Fibroblast of skin of left biceps (primary cell): ENCODE measurements at regions not wholly inside any gene's neighbourhood (a gene's known extent, or its start where the extent isn't known, plus 50 kb on each side); places are given as distances from the start of the nearest gene placed in this dataset.
"Not testable (repeated sequence)": the region's sequence is repeated elsewhere in the genome, so short reads cannot be mapped to it uniquely, and the experiment has no call there.

Source experiments
- DNase-seq, 2 experiments: peaks; one replicate each; pipeline ENCODE4 v3.0.0-alpha.2; 2013; ENCODE audit warnings: low read depth in 2 of 2

DNA sequence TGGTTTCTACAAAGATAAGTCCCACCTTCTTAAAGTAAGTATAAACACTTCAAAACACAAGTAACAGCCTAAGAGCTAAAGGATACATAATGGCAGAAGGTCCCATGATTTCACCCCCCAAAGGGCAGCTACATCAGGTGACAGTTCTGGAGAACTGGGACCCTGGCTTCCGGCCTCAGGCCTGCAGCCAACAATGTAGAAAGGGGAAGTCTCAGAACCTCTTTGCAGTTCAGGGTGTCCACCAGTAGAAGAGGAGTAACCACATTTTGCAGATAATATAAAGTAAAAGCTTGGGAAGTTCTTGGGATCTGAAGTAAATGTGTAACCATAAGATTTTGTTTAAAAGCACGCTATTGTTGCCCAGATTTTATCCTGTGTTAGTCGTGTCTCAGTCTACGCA is 267.4 kb upstream of the VLDLR start:
- DNase-seq = no peak

DNA sequence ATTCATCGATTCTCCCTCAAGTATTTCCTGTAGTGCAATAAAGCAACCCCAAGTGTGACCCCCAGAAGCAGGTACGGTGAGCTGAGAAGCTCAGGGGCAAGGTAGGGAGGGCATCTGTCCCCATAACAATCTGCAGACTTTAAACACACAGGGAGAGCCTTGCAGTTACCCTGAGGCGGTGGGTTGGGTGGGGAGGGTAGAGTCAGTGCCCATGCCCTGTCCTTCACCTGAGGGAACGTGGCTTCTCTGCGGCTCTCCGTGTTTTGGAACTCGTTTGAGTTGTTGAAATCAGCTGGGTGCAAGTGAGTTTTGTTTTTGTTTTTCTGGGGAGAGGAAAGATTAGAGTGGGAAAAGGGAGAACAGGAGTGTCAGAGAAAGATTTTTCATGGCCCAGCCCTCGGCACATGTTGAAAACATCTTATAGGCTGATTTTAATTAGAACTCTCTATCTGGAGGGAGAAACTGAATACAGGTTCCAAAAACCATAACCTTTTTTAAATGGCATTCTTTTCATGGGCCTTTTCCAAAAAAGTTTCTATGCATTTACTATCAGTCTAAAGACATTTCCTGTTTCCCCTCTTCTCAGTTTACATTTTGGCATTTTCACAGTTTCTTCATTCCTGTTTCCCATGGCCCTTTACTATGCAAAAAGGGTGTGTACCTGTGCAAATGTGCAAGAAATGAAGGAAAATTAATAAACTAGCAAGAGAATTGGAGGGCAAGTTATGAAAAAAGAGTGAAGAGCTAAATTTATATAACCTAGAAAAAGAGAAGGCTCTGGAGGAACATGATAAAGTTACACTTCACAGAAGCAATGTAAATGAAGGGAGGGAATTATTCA is 266.5 kb upstream of the VLDLR start:
- DNase-seq = peak in 1 of 2 experiments; percentile 1

GRCh38 chr9:2355697-2355983 is 265.9 kb upstream of the VLDLR start:
- no peak for DNase-seq

DNA sequence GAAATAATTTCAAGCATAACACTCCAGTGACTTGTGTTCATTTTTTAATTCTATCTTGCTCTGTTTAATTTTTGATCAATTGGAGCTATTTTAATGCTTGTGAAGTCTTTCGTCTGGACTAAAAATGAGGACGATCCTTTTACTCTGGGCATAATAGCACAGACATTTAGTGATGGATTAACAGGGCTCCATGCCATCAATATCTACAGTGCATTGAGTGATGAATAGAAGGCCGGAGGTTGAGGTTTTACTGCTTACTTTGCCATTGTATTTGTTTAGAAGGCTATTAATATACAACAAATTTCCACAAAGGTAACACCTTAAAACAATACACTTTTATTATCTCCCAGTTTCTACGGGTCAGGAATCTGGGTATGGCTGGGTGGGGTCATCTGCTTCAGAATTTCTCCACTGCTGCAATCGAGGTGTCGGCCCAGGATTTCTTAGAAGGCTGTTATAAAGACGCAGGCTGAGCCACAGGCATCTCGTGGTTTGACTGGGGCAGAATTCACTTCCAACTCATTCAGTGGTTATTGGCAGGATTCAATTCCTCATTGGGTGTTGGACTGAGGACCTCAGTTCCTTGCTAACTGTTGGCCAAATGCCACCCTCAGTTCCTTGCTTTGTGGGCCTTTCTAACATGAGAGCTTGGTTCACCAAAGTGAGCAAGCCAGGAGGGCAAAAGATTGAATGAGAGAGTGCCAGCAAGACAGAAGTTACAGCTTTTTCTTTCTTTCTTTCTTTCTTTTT is 265.4 kb upstream of the VLDLR start:
- DNase-seq = peak in 1 of 2 experiments; percentile 1

- no peak for DNase-seq
Observed at GRCh38 chr9:2359891-2360471, 261.6 kb upstream of the VLDLR start.

- no peak for DNase-seq
Observed at GRCh38 chr9:2362150-2362549, 259.4 kb upstream of the VLDLR start.

GRCh38 chr9:2363138-2363745 is 258.3 kb upstream of the VLDLR start:
- DNase-seq = no peak

- DNase-seq = no peak
Observed at GRCh38 chr9:2363781-2364180, 257.8 kb upstream of the VLDLR start.

DNA sequence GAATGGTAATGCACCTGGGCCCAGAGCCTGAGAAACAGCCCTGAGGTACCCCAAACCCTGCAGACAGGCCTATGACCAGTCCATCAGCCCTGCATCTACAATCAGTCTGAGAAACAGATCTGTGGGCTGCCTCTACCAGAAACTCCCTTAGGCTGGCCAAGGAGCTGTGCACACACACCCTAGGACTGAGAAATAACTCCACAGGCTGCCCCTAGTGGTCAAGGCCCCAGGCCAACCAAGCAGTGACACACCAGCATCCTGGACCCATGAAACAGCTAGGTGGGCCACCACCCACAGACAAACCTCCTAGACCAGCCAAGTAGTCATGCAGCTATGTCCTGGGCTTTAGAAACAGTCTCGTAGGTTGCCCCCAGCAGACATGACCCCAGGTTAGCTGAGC is 253.6 kb upstream of the VLDLR start:
- DNase-seq = no peak

DNA sequence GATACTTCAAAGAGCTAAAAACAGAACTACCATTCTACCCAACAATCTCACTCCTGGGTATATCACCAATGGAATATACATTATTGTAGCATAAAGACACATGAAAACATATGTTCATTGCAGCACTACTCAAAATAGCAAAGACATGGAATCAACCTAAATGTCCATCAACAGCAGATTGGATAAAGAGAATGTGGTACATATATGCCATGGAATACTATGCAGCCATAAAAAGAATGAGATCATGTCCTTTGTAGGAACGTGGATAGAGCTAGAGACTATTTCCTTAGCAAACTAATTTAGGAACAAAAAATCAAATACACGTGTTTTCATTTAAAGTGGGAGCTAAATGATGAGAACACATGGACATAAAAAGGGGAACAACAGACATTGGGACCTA is 247.9 kb upstream of the VLDLR start:
- DNase-seq = no peak

GRCh38 chr9:2375114-2375513 is 246.5 kb upstream of the VLDLR start:
- DNase-seq = no peak

DNA sequence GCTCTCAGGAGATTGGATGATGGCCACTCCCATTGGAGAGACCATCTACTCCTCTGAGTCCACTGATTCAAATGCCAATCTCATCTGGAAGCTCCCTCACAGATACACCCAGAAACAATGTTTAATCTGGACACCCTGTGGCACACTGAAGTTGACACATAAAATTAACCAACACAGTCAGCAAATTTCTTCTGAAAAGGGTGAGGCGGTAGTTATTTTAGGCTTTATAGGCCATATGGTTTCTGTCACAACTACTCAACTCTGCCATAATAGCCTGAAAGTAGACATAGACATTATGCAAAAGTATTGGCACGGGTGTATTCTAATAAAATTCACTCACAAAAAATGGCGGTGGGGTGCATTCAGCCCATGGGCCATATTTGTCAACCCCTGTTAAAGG is 244.5 kb upstream of the VLDLR start:
- no peak for DNase-seq

GRCh38 chr9:2377834-2378233 is 243.8 kb upstream of the VLDLR start:
- no peak for DNase-seq

DNA sequence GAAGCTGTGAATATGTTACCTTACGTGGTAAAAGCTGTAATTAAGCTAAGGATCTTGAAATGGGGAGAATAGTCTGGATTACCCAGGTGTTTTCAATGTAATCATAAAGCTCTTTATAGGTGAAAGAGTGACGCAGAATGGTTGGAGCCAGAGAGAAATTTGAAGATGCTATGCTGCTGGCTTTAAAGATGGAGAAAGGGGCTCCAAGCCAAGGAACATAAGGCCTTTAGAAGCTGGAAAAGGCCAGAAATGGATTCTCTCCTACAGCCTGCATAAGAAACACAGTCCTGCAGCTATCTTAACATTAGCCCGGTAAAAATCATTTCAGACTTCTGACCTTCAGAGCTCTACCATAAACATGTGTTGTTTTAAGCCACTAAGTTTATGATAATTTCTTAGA is 243.3 kb upstream of the VLDLR start:
- no peak for DNase-seq

- DNase-seq = no peak
Observed at GRCh38 chr9:2378816-2379215, 242.8 kb upstream of the VLDLR start.

DNA sequence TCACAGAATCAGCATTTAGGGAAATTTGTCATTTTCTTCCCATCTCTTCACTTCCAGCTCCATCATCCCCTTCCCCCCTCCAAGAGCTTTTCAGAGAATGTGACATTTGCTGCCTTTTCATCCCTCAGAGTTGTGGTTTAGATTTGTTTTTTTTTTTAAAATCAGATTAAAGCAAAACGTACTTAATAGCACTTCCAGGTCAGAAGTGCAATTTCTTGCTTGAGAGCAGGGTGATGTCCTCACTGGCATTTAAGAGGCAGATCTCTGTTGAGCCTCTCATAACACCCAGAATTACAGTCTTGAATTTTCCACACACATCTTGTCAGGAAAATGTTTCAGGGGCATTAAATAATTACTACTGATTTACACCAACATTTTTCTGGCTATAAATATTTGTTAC is 236.8 kb upstream of the VLDLR start:
- DNase-seq = no peak

- DNase-seq = no peak
Observed at GRCh38 chr9:2385746-2386145, 235.8 kb upstream of the VLDLR start.

GRCh38 chr9:2386566-2386965 is 235.0 kb upstream of the VLDLR start:
- no peak for DNase-seq

GRCh38 chr9:2387166-2387565 is 234.4 kb upstream of the VLDLR start:
- no peak for DNase-seq

DNA sequence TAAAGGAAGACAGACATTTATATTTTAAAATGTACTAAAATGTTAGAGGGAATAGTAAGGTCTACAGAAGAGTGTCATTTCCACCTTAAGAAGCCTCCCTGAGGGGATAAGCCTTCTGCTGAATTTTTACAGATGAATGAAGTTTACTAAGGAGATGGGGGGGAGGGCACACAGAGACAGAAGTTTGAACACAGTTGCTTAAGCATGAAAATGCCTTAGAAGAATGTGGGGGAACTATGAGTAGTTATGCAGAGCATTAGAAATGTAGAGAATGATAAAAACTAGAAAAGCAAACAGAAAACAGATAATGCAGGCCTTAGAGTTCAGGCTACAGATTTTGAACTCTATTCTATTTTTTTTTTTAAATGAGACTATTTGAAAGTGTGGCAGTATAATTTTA is 232.2 kb upstream of the VLDLR start:
- DNase-seq = no peak

DNA sequence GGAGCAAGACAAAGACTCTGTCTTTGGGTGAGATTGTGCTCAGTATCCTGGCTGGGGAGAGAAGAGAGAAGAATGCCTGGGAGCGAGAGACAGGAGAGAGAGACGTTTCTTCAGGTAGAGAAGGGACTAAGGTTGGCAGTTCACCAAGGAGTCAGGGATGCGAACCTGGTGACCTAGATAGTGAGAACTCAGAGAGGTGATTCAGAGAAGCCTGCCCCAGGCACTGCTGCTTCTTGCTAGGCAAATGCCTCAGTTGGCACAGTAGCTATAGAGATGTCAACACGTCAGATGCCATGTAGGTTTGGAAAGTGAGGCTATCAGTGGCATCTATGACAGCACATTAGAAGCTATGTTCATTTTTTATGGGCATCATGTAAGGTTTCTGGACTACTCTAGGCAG is 231.6 kb upstream of the VLDLR start:
- DNase-seq = no peak

- DNase-seq = not testable (repeated sequence)
Observed at GRCh38 chr9:2391509-2392132, 230.0 kb upstream of the VLDLR start.
